ENCODE measurements at regions not wholly inside any gene's neighbourhood (a gene's known extent, or its start where the extent isn't known, plus 50 kb on each side); places are given as distances from the start of the nearest gene placed in this dataset.

DNA sequence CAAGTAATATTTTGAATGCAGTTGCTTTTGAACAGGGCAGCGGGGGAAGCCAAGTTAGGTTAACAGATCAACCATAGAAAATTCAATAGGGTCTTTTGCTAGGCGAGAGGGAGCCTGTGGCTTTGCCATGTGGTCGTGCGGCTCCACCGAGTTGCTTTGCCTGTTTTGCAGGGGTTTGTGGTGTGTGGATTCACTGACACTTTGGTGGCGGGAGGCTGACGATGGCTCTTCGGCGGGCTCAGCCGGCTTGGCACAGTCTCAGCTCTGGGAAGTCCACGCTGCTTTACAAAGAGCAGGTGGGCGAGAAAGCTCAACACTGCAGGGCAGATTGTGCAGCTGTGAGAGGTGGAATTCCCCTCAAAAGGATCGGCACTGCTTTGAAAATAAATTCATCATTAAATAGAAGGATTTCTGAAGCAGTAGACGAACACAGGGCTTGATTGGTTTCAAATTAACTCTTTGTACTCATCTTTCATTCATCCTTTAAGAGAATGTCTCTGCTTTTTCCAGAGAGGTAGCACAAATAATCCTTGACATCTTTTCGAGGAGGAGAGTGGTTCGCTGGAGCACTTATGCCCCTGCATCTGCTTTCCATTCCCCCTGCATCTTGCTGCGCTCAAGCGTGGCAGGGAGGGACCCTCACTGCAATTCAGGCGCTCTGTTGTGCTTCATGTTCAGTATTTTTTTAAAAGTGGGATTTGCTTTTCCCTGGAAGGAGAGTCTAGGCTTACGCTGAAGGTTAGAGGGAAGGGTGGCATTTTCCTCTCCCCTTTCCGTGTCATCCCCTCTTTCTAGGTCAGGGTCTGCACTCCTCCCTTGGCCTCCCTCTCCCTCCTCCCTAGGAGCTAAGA lies 201.8 kb upstream of the LEF1 start:
- TF ChIP-seq FOXM1 (IDR thresholded peaks at IDR 0.05; ENCODE audit: borderline replicate concordance), result no peak
- no peak for TF ChIP-seq FOXA1 (IDR thresholded peaks at IDR 0.05)
- TF ChIP-seq NFRKB (IDR thresholded peaks at IDR 0.05), result no peak
- TF ChIP-seq SUZ12 (IDR thresholded peaks at IDR 0.05), result no peak
- no peak for TF ChIP-seq SP1 (IDR thresholded peaks at IDR 0.05)
- TF ChIP-seq ELF4 (IDR thresholded peaks at IDR 0.05), result no peak
- no peak for TF ChIP-seq LEF1 (IDR thresholded peaks at IDR 0.05; ENCODE audit: borderline replicate concordance)
- no peak for TF ChIP-seq FOXK2 (IDR thresholded peaks at IDR 0.05)
- TF ChIP-seq TARDBP (IDR thresholded peaks at IDR 0.05), result no peak
- no peak for TF ChIP-seq ZNF384 (IDR thresholded peaks at IDR 0.05)
